Transverse colon (tissue), 4 donors: ENCODE measurements at regions not wholly inside any gene's neighbourhood (a gene's known extent, or its start where the extent isn't known, plus 50 kb on each side); places are given as distances from the start of the nearest gene placed in this dataset.

ENCODE experiments used
- DNase-seq: peaks from one replicate; pipeline ENCODE4 v3.0.0-alpha.2; 2019
- H3K27ac ChIP-seq, 4 donors: fragments of 200-600 bp; sonication (generic); 2 replicates each; pipeline ENCODE4 v1.5.1; 2016 to 2018; ENCODE audit warnings: inconsistent platforms in 4 of 4
- H3K27me3 ChIP-seq: fragments of 200-600 bp; sonication (generic); 2 replicates; pipeline ENCODE4 v1.5.1; 2017; ENCODE audit warnings: inconsistent platforms
- H3K36me3 ChIP-seq, 4 donors: fragments of 200-600 bp; sonication (generic); 2 replicates each; pipeline ENCODE4 v1.5.1; 2017 to 2019; ENCODE audit warnings: inconsistent platforms in 4 of 4
- H3K4me1 ChIP-seq, 4 donors: fragments of 200-600 bp; sonication (generic); 2 replicates each; pipeline ENCODE4 v1.5.1; 2017 to 2020; ENCODE audit warnings: inconsistent platforms in 4 of 4
- H3K4me3 ChIP-seq, 4 donors: fragments of 200-600 bp; sonication (generic); 1 replicate in 1 of 4; 2 replicates in 3 of 4; pipeline versions ENCODE4 v1.5.1 to v1.6.1; 2017 to 2019; ENCODE audit warnings: inconsistent platforms in 4 of 4
- H3K9me3 ChIP-seq, 2 donors: fragments of 200-600 bp; sonication (generic); 2 replicates each; pipeline ENCODE4 v1.5.1; 2017 to 2019; ENCODE audit warnings: inconsistent platforms in 2 of 2
- EP300 ChIP-seq: sonication (generic); formaldehyde crosslinking; IDR thresholded peaks from one replicate; pipeline ENCODE4 v1.6.1; 2017; ENCODE audit warnings: antibody characterized with exemption, low read depth
- POLR2A ChIP-seq: fragments of 450-650 bp; IDR thresholded peaks from one replicate; pipeline ENCODE4 v1.6.1; 2016; ENCODE audit warnings: antibody characterized with exemption, mild to moderate bottlenecking, moderate library complexity
- POLR2AphosphoS5 ChIP-seq, 3 donors: sonication (generic); formaldehyde crosslinking; IDR thresholded peaks; one replicate each; pipeline ENCODE4 v1.6.1; 2016; ENCODE audit warnings: antibody characterized with exemption in 3 of 3
- WGBS, 2 donors: methylation state at CpG; one replicate each; pipeline ENCODE4 v1.1.5; 2018; ENCODE audit warnings: low coverage in 1 of 2; 5-methylcytosine and 5-hydroxymethylcytosine counted together
- in situ Hi-C, 4 donors: fragments of 200-750 bp; cut with MboI; loops; one replicate each; pipeline versions ENCODE4 v1.15.0 to v1.15.1; 2017; ENCODE audit warnings: low sequenced_read_pairs in 3 of 4, low pct_ligation_motif_present in 1 of 4, low pct_unique_long_range_greater_than_20kb in 1 of 4
- intact Hi-C: fragments of 100-400 bp; cut with DNase I; formaldehyde crosslinking; loops from one replicate; pipeline ENCODE4 v1.15.1; 2023; ENCODE audit warnings: low total_unique reads
- TF ChIP-seq, protein P1 (sequence below), 5 experiments: fragments of 200-600 bp in 3 of 5; fragments of 450-650 bp in 2 of 5; sonication (generic) in 3 of 5; IDR thresholded peaks; 1 replicate in 2 of 5; 2 replicates in 3 of 5; pipeline ENCODE4 v1.5.1; 2016 to 2017; ENCODE audit warnings: antibody characterized with exemption in 5 of 5, inconsistent platforms in 3 of 5, mild to moderate bottlenecking in 2 of 5, moderate library complexity in 1 of 5

DNA sequence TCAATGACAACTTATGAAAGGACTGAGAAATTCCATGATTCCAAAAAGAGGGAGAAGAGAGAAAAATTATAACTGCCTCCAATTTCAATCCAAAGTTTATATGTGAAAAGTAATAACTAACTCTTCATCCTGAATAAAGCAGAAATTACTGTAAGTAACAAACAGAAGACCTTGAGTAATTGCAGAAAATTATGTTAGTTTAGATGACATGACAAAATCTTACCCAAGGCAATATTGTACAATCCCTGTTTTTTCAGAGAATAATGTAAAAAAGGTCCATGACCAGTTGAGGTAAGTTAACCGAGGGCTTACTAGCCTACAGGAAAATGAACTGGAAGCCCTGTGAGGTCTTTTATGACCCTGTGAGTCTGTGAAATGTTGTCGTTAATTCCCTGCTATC is 949.5 kb upstream of the SOX9 start:
- in situ Hi-C loops, result no loop called here
- H3K27ac ChIP-seq, result no peak overlapping the region
- intact Hi-C loops, result no loop called here
- no peaks in the 10 kb centered on the region for H3K9me3 ChIP-seq
- peaks cover 0 to 3% (median under 1%) of the 10 kb centered on the region in 4 donors for H3K4me1 ChIP-seq
- WGBS, 2 donors, result 58 to 68% methylated on average over 2 of the region's 2 CpGs
- H3K27me3 ChIP-seq, result no peaks in the 10 kb centered on the region
- TF ChIP-seq, protein P1, sequence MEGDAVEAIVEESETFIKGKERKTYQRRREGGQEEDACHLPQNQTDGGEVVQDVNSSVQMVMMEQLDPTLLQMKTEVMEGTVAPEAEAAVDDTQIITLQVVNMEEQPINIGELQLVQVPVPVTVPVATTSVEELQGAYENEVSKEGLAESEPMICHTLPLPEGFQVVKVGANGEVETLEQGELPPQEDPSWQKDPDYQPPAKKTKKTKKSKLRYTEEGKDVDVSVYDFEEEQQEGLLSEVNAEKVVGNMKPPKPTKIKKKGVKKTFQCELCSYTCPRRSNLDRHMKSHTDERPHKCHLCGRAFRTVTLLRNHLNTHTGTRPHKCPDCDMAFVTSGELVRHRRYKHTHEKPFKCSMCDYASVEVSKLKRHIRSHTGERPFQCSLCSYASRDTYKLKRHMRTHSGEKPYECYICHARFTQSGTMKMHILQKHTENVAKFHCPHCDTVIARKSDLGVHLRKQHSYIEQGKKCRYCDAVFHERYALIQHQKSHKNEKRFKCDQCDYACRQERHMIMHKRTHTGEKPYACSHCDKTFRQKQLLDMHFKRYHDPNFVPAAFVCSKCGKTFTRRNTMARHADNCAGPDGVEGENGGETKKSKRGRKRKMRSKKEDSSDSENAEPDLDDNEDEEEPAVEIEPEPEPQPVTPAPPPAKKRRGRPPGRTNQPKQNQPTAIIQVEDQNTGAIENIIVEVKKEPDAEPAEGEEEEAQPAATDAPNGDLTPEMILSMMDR (IDR thresholded peaks at IDR 0.05), result no peak
- no peak for TF ChIP-seq POLR2A
- TF ChIP-seq EP300, result no peak
- no peak for TF ChIP-seq POLR2AphosphoS5 (IDR thresholded peaks at IDR 0.05)
- DNase-seq, result no peak
- H3K4me3 ChIP-seq, result no peak overlapping the region
- H3K36me3 ChIP-seq, result no peaks in the 10 kb centered on the region

DNA sequence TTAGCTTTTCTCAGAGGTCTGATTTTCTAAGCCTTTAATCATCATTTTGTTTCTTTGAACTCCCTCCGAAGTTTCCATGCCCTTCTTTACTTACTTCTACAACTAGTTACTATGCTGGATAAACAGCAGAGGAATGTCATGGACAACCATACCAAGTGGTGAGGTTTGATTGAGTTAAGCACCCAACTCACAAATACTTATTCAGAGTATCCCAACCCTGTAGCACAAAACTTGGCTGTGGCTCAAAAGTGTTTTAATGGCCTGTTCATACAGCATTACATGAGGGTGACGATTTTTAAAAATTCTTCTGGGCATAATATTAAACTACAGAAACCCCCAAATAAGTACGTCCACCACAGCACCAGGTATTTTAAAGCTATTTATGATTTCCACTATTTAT is 946.8 kb upstream of the SOX9 start:
- Histone ChIP-seq H3K4me3 (no peak overlapping the region), H3K36me3 (no peaks in the 10 kb centered on the region), H3K27me3 (no peaks in the 10 kb centered on the region), H3K27ac (no peak overlapping the region), H3K9me3 (no peaks in the 10 kb centered on the region), H3K4me1 (peaks cover 0 to 15% (median 4%) of the 10 kb centered on the region in 4 donors)
- intact Hi-C loops (no loop called here), in situ Hi-C loops (no loop called here)
- no peak for TF ChIP-seq POLR2AphosphoS5 (IDR thresholded peaks at IDR 0.05)
- no peak for TF ChIP-seq EP300
- no peak for TF ChIP-seq POLR2A
- TF ChIP-seq, protein P1 (IDR thresholded peaks at IDR 0.05), result no peak
- 77 to 78% methylated on average over 3 of the region's 3 CpGs for WGBS, 2 donors
- DNase-seq, result no peak

DNA sequence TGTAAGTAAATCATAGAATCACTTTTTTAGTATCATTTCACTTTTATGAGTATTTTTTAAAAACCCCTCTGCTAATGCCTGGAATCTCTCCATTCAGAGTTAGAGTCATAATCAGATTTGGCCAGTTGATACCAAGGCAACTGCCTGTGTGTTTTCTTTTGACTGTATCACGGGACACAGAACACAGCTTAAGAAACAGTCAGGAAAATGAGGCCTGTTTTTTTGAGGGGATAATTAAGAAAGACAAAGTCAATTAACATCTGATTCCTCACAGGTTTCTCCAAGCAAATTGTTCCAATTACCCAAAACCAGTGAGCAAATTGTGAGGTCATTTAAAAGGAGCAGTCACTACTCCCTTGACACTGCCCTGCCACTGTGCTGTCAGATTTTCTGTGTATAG is 944.5 kb upstream of the SOX9 start:
- TF ChIP-seq POLR2A (no peak), EP300 (no peak), POLR2AphosphoS5 (IDR thresholded peaks at IDR 0.05) (no peak)
- TF ChIP-seq, protein P1 (IDR thresholded peaks at IDR 0.05), result no peak
- Histone ChIP-seq H3K4me1 (peaks cover 0 to 26% (median 8%) of the 10 kb centered on the region in 4 donors), H3K36me3 (no peaks in the 10 kb centered on the region), H3K4me3 (no peak overlapping the region), H3K27me3 (no peaks in the 10 kb centered on the region), H3K9me3 (no peaks in the 10 kb centered on the region), H3K27ac (no peak overlapping the region)
- intact Hi-C loops, result no loop called here
- WGBS, 2 donors, result 16% methylated on average over 1 of the region's 1 CpG; no CpG with 5 or more reads in 1 of the 2 donors
- in situ Hi-C loops, result no loop called here
- no peak for DNase-seq

DNA sequence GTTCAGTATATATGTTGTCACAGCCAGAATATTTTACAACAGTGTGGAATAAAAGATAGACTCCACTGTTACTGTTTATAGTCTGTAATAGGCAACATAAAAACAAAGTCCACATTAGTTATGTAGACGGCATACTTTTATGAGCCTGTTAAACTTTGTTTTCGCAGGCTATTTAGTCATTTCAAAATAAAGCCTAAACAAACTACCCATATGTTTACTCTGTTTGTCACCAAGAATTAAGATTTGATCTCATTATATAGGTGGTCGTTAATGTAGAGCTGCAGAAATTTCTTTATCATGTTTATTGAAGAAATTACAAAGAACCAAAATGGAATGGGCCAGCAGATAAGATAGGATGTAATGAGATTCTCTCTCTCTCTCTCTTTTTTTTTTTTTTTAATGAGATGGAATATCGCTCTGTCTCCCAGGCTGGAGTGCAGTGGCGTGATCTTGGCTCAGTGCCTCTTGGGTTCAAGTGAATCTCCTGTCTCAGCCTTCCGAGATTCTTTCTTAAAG is 943.8 kb upstream of the SOX9 start:
- WGBS, 2 donors, result 26 to 39% methylated on average over 4 to 6 of the region's 6 CpGs
- TF ChIP-seq POLR2A (no peak), POLR2AphosphoS5 (IDR thresholded peaks at IDR 0.05) (no peak), EP300 (no peak)
- TF ChIP-seq, protein P1 (IDR thresholded peaks at IDR 0.05), result no peak

More for the DNA sequence above, 943.8 kb upstream of the SOX9 start:
- in situ Hi-C loops (no loop called here), intact Hi-C loops (no loop called here)
- DNase-seq, result no peak
- Histone ChIP-seq H3K27ac (no peak overlapping the region), H3K27me3 (no peaks in the 10 kb centered on the region), H3K4me3 (no peak overlapping the region), H3K36me3 (no peaks in the 10 kb centered on the region), H3K9me3 (no peaks in the 10 kb centered on the region), H3K4me1 (peaks cover 0 to 33% (median 11%) of the 10 kb centered on the region in 4 donors)
